ENCODE measurements at regions not wholly inside any gene's neighbourhood (a gene's known extent, or its start where the extent isn't known, plus 50 kb on each side); places are given as distances from the start of the nearest gene placed in this dataset.

- BruUV-seq (replicated peaks), result no TSS peak
- H3K4me1 ChIP-seq (ENCODE audit: control insufficient read depth in 1 of 2, insufficient read depth in 2 of 2, low read length in 2 of 2), result peaks cover 8 to 17% of the 10 kb centered on the region in 2 experiments
- no peak overlapping the region for H3K9ac ChIP-seq (ENCODE audit: low read length)
- intact Hi-C loops (cut with micrococcal nuclease), result no loop called here
- ATAC-seq, result no peak
- DNase-seq (ENCODE audit: low read depth, low spot score), result no peak
- POLR2A ChIA-PET, result no interaction called here
- H3K79me2 ChIP-seq (ENCODE audit: insufficient read depth, low read length), result no peaks in the 10 kb centered on the region
- no peak overlapping the region for H2AFZ ChIP-seq (ENCODE audit: low read depth, low read length, poor library complexity, severe bottlenecking)
- no peaks in the 10 kb centered on the region for H3K27me3 ChIP-seq (ENCODE audit: insufficient read depth, low read length)
- no peak for TF ChIP-seq SRF (IDR thresholded peaks at IDR 0.05; ENCODE audit: low read depth)
- no peak for TF ChIP-seq REST (IDR thresholded peaks at IDR 0.05; ENCODE audit: low read depth)
- TF ChIP-seq YY1 (IDR thresholded peaks at IDR 0.05; ENCODE audit: extremely low read depth, insufficient replicate concordance, low read depth, low read length), result no peak
- no peak for TF ChIP-seq RAD21 (IDR thresholded peaks at IDR 0.05; ENCODE audit: low read depth)
- TF ChIP-seq, protein P1, sequence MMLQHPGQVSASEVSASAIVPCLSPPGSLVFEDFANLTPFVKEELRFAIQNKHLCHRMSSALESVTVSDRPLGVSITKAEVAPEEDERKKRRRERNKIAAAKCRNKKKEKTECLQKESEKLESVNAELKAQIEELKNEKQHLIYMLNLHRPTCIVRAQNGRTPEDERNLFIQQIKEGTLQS (IDR thresholded peaks at IDR 0.05), result no peak
- TF ChIP-seq EZH2 (IDR thresholded peaks at IDR 0.05), result no peak
- TF ChIP-seq ELF1 (IDR thresholded peaks at IDR 0.05; ENCODE audit: borderline replicate concordance, low read depth), result no peak
- TF ChIP-seq ZNF274 (IDR thresholded peaks at IDR 0.05; ENCODE audit: low read depth, low read length), result no peak
- TF ChIP-seq EGR1 (IDR thresholded peaks at IDR 0.05; ENCODE audit: low read depth), result no peak
- RAD21 ChIA-PET (ENCODE audit: low non-redundant PET in 1 of 2, low total read pairs in 2 of 2, uncharacterized antibody in 2 of 2, unreplicated experiment in 2 of 2), result no interaction called here
- H3K27ac ChIP-seq (ENCODE audit: low read depth, low read length), result no peak overlapping the region
- no peaks in the 10 kb centered on the region for H3K9me3 ChIP-seq (ENCODE audit: control insufficient read depth in 1 of 2, insufficient read depth in 1 of 2, low read depth in 1 of 2, low read length in 2 of 2)
- no peak overlapping the region for H3K4me2 ChIP-seq (ENCODE audit: low read length)
- H3K9me2 ChIP-seq (ENCODE audit: insufficient read depth), result no peaks in the 10 kb centered on the region
- no peaks in the 10 kb centered on the region for H4K20me1 ChIP-seq (ENCODE audit: insufficient read depth)
- CTCF ChIA-PET, result no interaction called here
- H3K4me3 ChIP-seq (replicated peaks in 1 of 2; ENCODE audit: low read depth in 1 of 2, low read length in 2 of 2), result no peak overlapping the region
- no peaks in the 10 kb centered on the region for H3K36me3 ChIP-seq (ENCODE audit: control insufficient read depth in 1 of 2, insufficient read depth in 2 of 2, low read length in 2 of 2)
Measured at GRCh38 chr15:67940324-67940719, 100.5 kb upstream of the RNU6-1 start.

Data from HCT116 (cell line).